ENCODE measurements at regions not wholly inside any gene's neighbourhood (a gene's known extent, or its start where the extent isn't known, plus 50 kb on each side); places are given as distances from the start of the nearest gene placed in this dataset.
"Not testable (repeated sequence)": the region's sequence is repeated elsewhere in the genome, so short reads cannot be mapped to it uniquely, and the experiment has no call there.

DNA sequence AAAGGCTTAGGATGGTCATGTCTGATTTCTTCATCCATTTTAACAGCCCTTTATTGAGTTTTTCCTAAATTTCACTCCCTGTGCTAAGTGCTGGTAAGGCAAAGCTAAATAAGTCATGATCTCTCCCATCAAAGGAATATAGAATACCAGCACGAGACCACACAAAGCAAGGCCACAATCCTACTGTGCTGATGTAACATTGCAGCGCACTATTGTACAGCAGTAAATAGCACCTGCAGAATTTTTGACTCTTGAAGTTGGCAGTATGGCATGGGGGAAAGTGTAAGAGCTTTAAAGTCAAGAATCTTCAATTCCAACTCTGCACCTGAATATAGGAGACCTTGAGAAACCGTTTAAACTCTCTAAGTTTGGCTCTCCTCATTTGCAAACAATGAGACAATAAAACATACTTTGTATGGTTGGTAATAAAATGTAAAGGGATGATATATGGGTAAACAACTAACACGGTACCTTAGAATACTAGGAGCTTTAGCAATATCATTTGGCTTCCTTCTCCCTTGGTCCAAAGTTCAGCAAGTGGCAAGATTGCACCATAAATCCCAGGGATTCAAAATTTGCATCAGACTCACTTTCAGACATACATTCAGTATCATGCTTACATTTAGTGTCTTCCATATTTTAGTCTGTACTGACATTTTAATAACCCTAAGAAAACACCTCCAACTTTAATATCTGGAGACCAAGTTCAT, 132.9 kb upstream of the PRDX6 start:
- DNase-seq, result no peak

DNA sequence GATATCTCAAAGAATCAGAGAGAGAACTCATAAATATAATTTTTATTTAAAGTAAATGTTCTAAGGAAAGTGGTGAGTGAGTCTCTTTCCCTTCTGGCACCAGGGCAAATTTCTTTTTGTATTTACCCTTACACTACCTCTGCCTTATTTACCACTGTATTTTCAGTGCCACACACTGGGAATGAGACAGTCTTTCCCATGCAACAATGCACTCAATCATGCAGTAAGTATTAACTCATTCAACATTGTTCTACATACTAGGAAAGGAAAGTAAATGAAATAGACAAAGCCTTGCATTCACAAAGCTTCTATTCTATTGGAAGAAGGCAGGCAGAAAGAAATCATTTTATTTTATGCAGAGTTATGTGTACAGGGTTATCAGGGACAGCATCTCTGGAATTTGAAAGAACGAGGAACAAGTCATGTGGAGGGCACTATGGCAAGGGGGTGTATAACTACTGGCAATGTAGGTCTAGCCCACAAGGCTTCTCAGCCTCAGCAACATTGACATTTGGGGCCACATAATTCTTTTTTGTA, 129.8 kb upstream of the PRDX6 start:
- no peak for DNase-seq

DNA sequence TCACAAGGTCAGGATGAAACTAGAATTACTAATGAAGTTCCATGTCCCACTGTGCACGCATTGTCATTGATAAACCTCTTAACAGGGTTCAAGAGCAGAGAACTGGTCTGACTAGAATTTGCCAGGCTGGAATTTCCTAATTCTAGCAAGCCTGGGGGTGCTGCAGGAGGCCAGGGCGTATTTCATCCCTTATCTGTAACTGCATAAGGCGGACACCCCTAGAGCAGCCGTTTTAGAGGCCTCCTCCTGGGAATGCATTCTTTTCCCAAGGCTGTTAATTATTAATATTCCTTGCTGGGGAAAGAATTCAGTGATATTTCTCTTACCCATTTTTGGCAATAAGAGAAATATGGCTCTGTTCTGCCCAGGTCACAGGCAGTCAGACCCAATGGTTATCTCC, 124.5 kb upstream of the PRDX6 start:
- not testable (repeated sequence) for DNase-seq

DNA sequence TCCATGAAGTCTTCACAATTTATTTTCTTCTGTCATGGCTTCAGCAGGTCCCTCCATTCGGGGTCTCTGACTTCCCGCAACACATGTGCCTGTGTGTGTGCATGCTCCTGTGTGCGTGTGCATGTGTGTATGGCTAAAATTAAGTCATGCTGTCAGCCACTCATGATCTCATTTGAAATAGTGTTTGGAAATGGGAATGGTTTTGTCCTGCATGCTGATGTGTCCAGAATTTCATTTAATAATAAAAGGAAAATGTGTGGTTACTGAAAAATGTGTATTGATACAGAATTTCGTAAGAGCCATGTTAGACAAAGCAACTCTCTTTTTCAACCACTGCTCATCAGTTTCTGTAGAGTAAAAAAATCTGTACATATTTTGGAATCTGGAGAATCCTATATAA, 123.8 kb upstream of the PRDX6 start:
- DNase-seq, result no peak

DNA sequence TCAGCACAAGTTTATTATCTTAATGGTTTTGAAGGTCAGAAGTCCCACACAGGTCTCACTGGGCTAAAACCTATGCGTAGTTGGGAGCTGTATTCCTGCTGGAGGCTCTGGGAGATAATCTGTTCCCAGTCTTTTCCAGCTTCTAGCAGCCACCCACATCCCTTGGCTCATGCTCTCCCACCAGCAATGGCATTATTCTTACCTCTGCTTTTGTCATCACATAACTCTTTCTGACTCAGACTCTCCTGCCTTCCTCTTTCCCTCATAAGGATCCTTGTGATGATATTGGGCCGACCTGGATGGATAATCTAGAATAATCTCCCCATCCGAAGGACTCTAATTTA, 122.2 kb upstream of the PRDX6 start:
- DNase-seq, result no peak

DNA sequence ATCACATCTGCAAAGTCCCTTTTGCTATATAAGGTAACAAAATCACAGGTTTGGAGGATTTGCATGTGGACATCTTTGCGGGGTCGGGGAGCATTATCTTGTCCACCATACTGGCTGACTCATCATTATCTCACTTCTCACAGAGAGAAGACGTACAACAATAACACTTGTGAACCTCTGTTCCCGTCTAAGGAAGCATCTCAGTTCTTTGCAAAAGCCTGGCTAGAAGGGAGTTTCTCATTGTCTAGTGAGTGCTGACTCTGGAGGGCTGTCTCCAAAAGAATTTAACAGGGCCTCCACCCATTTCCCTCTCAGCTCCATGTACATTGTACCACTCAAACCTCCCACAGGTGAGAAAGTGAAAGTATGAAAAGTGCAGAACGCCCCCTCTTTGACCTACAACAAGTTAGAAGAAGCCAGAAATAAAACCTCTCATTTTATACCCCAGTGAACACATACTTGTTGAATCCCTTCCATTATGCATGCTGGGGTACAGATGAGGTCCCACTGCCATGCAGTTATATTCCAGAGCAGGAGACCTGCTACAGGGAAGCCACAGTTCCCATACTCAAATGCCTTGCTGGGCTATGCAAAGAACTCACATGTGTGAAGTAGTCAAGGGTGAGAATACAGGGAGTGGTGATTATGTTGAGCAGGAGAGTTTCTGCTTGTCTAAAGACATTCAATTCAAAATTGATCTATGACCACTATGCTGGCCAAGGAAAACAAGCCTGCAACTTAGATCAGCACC, 121.7 kb upstream of the PRDX6 start:
- no peak for DNase-seq

DNA sequence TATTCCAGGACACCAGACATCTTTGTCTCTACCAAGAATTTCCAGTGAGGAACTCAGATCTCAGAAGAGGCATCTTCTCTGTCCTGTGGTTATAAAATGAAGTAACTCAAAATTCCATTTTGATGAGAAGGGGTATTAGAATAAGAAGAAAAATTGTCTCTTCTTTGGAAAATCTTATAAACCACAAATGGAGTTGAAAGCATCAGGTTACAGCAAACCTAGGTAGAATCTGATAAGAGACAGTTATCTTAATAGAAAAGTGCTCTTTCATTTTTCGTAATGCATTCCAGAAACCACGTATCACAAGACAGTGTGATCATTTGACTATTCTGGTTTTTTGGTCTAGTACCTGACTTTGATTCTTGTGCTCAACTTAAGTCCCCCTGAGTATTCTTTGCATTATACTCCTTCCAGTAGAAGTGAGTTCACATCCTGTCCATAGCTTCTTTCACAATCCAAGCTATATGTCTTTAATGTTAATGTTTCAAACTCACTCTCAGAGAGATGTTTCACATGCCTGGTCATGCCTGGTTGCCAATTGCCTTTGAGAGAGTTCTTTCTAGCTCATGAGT, 120.9 kb upstream of the PRDX6 start:
- no peak for DNase-seq

DNA sequence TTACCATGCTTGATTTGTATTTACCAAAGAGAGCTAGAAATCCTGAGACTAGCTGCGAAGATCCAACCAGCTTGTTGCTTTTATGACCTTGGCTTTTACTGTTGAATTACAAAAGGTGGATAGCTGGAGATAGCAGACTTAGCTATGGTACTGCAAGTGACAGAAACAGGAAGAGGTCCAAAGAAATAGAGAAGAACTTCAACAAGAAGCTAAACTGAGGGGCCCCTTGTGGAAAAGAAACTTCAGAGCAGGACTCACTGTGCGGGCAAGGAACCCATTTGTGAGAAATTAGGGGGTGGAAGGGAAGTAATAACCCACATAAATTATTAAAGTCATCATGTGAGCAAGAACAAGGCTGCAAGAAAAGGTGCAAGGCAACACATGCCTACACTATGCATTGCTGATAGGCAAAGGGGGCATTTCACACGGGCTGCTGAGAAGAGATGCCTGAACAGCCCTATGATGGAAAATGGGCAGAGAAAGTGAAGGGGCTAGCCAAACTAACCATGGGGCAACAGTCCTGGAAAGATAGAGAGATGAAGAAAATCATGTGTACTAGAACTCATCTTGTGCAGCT, 116.6 kb upstream of the PRDX6 start:
- no peak for DNase-seq

DNA sequence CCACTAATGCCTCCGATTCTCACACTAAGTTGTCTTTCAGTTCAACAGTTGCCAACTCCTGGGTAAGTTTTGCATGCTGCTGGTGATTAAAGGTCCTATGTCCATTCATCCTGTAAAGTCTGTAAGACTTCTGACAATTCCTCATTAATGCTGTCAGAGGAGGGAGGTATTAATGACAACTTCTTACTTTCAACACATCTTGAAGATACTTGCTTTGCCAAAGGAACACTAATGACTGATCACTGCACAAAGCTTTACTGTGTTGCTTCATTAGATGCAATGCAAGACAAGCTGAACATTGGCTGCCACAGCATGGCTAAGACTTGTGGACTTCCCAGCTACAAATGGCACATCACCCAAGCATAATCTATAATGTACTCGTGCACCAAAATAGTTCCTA, 114.6 kb upstream of the PRDX6 start:
- DNase-seq, result no peak

DNA sequence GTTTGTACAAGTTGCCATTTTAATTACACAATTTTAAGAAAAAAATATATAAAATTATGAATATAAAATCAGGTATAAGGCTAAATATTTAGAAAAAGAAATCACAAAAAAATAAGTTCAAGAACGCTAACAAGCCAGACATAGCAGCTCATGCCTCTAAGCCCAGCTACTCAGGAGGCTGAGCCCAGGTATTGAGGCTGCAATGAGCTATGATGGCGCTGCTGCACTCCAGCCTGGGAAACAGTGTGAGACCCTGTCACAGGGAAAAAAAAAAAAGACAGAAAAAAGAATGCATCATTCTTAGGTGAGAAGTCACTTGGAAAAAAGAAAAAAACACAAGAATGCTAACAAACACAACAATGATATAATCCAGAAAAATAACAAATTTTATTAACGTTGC, 112.3 kb upstream of the PRDX6 start:
- no peak for DNase-seq

DNA sequence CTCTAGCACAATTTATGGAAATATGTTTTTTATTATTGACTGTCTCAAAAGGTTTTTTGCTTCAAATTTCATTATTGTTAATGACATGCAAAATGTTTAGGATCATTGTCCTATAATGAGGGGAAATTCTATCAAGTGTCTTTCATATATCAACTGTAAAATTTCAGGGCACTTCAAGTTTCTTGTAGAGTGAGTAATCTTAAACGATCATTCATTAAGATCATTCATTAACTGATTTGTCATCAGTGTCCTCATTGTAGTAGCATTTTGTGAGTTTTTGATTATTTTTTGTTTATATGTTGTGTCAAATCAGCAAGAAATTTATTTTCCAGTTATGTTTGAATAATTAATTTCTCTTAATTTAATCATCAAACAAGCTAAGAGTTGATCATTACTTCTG, 111.8 kb upstream of the PRDX6 start:
- DNase-seq, result no peak

DNA sequence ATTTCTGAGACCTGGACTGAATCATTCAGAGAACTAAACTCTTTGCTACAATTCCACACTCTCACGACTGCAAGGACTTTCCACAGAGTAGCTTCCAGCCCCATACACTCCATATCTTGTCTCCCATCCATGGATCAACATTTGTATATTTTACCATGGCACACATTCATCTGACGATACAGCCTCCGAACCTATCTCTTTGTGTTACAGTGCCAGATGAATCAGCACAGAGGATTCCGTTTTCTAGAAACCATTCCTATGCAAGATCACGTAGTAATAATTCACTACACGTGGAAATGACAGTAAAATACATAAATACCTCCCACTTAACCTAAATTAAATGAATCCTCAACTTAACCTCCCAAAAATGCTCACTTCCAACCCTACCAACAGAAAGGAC, 110.0 kb upstream of the PRDX6 start:
- DNase-seq, result no peak

DNA sequence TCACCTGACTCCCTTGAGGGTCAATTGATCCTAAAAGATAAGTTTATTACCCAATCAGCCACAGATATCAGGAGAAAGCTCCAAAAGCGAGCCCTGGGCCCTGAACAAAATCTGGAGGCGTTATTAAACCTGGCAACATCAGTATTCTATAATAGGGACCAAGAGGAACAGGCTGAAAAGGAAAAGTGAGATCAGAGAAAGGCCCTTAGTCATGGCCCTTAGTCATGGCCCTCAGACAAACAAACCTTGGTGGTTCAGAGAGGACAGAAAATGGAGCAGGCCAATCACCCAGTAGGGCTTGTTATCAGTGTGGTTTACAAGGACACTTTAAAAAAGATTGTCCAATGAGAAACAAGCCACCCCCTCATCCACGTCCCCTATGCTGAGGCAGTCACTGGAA, 106.5 kb upstream of the PRDX6 start:
- DNase-seq, result not testable (repeated sequence)

DNA sequence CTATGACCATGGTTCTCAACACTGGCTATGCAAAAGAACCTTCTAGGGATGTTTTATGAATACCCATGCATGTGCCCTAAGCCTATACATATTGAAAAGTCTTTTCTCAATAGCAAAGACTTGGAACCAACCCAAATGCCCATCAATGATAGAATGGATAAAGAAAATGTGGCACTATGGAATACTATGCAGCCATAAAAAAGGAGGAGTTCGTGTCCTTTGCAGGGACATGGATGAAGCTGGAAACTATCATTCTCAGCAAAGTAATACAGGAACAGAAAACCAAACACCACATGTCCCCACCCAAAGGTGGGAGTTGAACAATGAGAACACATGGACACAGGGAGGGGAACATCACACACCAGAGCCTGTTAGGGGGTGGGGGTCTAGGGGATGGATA, 101.1 kb upstream of the PRDX6 start:
- DNase-seq, result not testable (repeated sequence)

DNA sequence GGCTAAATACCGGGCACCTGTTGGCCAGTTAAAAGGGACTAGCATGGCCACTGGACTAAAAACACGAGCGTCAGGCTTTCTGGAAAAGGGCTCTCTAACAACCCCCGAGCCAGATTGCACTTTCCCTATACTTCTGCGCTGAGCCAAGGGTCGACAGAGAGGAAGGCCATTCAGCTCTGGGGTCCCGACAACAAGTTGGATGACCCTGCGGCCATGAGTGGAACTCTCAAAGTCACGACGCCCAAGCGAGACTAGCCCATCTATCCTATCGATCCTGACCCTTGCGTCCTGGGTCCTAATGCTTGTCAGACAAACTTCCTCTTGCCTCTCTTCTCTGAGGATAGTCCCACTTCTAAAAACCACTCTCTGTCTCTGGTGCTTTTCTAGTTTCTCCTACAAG, 99.9 kb upstream of the PRDX6 start:
- DNase-seq, result no peak

DNA sequence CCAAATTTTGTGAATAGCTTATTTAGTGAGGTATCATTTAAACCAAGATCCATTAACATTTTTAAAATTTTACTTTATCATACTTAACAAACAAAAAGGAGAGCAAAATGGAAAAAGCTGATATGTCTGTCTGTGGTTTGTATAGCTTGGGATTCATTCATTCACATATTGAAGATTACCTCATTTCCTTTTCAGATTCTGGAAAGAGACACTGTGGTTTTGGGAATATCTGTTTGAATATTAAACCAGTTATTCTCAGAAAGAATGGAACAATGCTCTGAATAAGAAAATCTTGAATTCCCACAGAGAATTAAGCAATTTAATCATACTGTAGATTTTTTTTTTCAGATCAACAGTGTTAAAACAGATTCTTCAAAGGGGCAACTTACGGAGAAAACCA, 93.8 kb upstream of the PRDX6 start:
- DNase-seq, result no peak

DNA sequence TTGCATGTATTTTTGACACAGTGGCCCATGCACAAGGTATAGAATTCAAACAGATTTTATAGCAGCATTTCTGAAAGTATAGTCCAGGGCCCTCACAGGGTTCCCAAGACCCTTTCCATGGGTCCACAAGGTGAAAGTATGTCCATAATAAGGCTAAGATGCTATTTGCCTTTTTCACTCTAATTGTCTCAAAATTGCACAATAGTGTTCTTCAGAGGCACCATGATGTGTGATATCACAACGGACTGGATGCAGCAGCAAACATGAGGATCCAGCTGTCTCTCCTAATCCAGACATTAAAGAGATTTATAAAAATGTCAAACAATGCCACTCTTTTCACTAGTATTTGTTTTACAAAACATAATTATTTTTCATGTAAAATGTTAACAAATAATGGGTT, 88.8 kb upstream of the PRDX6 start:
- DNase-seq, result no peak

DNA sequence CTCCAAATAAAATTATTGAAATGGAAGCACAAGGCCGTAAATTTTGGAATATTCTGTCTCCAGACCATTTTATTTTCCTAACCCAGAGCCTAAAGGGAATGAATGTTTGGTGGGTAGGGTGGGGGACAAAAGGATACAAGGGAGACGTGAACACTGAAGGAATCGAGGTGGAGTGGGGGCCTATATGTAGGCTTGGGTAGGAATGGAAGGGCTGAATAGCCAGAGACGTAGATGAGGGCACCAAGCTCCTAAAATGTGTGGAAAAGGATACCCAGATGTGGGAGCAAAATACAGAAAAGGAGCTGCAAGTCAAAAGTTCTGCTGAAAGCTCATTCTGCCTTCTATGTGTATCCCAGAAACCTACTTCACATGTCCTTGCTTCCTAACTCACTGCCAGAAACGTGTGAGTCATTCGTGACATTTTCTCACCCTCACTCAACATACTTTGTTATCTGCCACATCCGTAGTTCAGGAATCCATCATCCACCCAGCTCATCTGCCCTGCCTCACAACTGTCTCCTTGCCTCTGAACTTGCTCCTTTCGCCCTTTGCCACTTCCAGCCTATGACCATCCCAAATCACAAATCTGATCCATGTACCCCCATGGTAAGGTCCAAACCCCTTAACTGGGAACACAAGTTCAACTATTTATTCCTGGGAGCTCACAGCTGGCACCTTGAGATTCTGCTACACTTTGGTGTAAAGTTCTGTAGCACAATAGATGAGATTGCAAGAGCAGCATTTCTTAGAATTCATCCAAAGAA, 84.1 kb upstream of the PRDX6 start:
- no peak for DNase-seq

DNA sequence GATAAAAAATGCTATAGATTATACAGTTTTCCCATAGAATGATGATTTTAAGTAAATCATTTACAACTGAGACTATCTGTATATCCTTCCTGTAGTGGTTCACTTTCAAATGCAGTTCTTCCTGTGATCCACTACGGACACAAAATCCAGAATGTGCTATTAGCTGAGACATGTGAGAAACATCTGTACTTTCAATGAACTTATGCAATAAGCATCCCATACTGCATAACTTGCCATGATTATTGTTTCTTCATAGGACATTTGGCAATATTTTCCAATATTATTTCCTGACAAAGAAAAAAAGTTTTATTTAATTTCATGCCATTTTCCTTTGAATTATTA, 83.5 kb upstream of the PRDX6 start:
- DNase-seq, result no peak

DNA sequence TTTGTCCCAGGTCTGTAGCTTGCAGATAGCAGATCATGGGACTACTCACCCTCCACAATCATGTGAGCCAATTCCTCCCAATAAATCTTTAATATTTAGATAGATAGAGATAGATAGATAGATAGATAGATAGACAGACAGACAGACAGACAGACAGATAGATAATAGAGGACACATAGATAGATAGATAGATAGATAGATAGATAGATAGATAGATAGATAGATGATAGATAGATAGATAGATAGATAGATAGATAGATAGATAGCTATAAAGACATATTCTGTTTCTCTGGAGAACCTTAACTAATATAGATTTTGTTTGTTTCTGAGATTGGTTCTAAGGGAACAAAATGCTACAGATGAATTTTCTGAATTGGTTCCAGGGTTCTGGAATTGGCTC, 82.3 kb upstream of the PRDX6 start:
- DNase-seq, result not testable (repeated sequence)

DNA sequence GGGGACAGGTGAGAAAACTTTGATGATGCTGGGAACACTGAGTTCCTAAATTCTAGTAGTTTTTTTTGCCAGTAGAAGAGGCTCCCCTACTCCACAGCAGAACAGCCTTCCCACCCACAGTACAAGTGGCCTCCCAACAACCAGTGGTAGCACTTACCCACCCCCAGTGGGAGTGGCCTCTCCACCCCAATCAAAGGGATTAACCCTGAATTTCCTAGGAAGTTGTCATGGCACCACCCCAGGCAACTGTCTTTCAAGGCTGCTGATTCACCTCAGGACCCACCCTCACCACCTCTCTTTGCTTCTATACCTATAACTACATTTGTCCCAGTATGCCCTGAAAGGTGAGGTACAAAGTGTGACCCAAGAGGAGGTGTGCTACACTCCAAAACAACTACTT, 81.4 kb upstream of the PRDX6 start:
- no peak for DNase-seq

DNA sequence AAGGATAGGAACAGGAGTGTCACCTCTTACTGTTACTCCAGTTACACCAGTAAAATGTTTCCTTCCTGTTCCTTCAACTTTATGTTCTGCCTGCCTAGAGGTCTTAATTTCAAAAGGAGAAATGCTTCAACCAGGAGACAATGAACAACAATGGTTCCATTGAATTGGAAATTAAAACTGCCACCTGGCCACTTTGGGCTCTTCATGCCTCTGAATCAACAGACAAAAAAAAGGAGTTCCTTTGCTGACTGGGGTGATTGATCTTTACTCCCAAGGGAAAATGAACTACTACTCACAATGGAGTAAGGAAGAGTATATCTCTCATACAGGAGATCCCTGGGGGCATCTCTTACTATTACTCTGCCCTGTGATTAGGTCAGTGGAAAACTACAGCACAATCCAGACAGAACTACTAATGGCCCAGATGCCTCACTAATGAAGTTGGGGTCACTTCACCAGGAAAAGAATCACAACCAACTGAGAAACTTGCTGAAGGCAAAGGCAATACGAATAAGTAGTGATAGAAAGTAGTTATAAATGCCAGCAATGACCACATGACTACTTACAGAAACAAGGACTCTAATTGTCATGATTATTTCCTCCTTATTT, 76.6 kb upstream of the PRDX6 start:
- no peak for DNase-seq

DNA sequence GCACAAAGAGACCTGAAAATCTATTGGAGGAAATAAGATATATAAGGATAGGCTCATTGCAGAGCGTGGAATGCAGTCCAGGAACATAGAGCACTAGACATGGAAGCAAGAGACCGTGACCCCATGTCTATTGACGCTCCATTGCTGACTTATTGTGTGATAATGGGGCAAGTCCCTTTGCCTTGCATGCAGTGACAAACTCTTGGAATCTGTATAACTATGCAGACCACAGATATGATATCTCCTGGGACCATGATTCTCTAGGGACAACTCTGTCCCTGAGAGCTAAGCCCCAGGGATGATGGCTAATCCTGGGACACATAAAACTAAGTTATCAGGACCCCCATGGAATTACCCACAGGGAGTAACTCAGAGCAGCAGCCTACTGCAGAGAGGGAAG, 73.1 kb upstream of the PRDX6 start:
- no peak for DNase-seq
